Right ventricle myocardium inferior (tissue), 1 donor: ENCODE measurements at regions not wholly inside any gene's neighbourhood (a gene's known extent, or its start where the extent isn't known, plus 50 kb on each side); places are given as distances from the start of the nearest gene placed in this dataset.
"Not testable (repeated sequence)": the region's sequence is repeated elsewhere in the genome, so short reads cannot be mapped to it uniquely, and the experiment has no call there.

ENCODE experiments used
- ATAC-seq: fragments of 200-7000 bp; cut with Tn5 transposase; one replicate; pipeline ENCODE4 v1.9.1; 2020; ENCODE audit warnings: mild to moderate bottlenecking, moderate library complexity
- DNase-seq: peaks from one replicate; pipeline ENCODE4 v3.0.0; 2021; ENCODE audit errors: missing footprints
- intact Hi-C: fragments of 100-400 bp; cut with DNase I; formaldehyde crosslinking; loops from one replicate; pipeline ENCODE4 v1.11.0; 2022
- donor health status: DM: no; HTN: yes; CAD: no; lungs with severe emphysema.

DNA sequence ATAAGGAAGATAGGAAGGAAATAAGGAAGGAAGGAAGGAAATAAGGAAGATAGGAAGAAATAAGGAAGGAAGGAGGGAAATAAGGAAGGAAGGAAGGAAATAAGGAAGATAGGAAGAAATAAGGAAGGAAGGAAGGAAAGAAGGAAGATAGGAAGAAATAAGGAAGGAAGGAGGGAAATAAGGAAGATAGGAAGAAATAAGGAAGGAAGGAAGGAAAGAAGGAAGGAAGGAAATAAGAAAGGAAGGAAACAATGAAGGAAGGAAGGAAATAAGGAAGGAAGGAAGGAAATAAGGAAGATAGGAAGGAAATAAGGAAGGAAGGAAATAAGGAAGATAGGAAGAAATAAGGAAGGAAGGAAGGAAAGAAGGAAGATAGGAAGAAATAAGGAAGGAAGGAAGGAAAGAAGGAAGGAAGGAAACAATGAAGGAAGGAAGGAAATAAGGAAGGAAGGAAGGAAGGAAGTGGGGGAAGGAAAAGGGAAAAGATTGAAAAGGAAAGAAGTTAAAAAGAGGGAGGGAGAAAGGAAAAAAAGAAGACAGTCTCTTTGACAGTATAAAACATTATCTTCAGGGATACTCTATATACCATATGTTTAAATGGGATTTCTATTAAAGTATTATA lies 227.1 kb downstream of the SP3 start:
- DNase-seq, intact Hi-C loops, ATAC-seq: not testable (repeated sequence)

DNA sequence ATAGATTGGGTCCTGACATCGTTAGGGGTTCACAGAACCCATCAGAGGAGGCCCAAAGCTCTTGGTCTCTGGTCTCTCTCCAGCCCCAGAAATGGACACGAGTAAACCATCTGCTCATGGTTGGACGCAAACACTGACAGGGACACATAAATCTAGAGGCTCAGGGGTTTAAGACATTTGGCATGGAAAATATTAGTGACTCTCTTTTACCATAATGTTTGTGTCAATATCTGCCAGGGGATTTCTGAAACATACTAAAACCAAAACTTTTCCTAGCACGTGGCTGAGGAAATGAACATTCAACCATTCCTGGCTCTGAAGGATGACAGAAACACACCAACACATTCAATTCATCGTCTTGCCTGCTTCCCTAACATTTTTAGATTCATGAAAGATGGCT lies 226.2 kb downstream of the SP3 start:
- intact Hi-C loops: no loop called here
- DNase-seq (no peak), ATAC-seq (no peak)

DNA sequence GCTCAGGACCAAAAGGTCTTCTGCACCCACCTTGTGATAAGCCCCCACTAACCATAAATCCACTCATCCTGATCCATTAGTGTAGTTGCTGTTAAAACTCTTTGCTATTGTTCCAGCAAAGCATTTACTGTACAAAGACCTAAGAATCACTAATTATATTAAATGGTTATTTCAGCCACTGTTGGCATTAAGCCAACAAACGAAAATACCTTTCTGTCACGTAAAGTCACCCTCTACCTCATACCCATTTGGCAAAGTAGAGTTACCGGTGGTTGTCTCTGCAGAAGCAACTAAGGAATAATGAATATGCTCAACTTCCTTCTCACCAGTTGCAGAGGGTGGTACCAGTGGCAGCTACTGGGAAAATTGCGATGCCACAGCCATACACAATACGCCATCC lies 224.5 kb downstream of the SP3 start:
- DNase-seq (no peak), ATAC-seq (no peak)
- intact Hi-C loops: no loop called here

DNA sequence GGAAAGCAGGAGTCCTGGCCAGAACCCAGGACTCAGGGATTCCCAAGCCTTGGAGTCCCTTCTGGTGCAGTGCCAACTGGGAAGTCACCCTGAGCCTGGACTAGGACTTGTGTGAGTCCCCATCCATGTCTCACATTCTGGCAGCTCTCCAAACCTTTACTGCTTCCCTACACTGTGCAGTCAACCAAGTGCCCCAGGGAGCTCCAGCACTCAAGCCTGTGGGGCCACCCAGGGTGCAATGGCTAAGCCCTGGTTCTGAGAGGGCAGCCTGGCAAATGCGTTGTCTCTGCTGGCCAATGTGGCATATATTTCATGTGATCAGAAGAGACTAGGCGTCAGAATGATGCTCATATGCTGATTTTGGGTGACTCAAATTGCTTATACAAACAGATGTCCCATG lies 223.4 kb downstream of the SP3 start:
- DNase-seq (no peak), ATAC-seq (no peak)
- intact Hi-C loops: no loop called here

DNA sequence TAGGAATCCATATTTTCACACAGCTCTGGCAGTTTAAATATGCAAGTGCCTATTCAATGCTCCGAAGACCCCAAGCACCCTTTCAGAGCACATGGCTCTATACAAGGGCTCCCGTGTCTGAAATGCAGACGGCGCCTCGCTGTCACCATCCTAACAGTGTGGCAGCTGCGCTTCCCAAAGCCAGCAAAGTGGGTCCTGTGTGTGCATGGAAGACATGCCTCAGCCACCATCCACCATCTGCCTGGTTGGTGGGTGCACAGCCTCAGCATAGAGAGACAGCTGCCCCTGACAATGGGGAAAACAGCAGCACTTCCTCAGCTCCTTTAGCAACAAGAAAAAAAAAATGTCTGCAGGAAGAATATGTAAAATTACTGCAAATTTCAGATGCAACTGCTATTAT lies 218.1 kb downstream of the SP3 start:
- intact Hi-C loops: no loop called here
- no peak for DNase-seq
- no peak for ATAC-seq

DNA sequence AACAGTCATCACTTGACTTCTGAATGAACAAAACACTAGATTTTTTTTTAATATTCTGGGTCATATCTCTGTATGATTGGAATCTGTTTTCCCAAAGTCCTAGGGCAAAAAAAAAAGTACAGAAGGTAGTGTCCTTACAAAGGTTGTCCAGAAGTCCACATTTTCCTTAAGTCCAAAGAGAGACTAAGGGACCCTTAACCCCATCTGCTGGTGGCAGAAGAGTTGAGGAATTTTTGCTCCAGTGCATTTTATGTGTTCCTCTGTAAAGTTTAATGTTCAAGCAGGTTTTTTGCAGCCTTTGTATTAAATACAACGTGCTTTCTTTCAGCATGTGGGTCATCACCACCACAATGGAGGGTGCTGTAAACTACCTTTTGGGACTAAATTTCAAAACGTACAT lies 215.9 kb downstream of the SP3 start:
- intact Hi-C loops: no loop called here
- ATAC-seq (no peak), DNase-seq (no peak)

DNA sequence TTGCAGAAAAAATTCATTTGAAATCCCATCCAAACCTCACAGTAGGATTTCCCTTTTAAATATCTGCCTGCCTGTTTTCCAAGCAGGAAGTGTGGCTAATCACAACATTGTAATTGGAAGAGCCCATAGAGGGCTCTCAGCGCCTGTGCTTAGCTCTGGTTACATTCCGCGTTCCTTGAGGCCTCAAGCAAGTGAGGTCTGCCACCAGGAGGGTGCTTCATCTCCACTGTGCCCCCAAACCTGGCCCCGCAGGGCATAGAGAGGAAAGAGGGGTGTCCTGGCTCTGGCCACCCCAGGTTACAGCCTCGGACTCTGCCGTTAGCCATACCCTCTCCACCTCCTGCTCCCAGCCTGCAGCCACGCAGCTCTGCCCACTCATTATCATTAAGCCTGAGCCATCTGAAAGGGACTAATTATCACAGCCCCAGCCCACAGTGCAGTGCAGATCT lies 214.8 kb downstream of the SP3 start:
- DNase-seq (no peak), ATAC-seq (peak; percentile 52)
- intact Hi-C loops: loop anchor here (10.0 kb wide), 1 partner anchor 346 kb away; no protein-coding TSS in a partner anchor

DNA sequence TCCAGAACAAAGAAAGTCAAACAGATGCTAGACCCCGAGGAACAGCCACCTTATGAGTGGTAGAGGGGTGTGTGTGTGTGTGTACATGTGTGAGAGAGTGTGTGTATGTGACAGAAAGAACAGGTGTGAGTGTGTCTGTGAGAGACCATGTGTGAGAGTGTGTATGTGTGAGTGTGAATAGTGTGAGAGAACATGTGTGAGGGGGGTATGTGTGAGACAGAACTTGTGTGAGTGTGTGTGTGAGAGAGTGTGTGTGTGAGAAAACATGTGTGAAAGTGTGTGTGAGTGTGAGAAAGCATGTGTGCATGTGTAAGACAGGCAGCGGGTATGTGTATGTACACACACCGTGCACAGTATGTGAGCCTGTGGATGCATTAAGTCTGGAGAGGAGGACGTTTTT lies 214.3 kb downstream of the SP3 start:
- ATAC-seq (no peak), DNase-seq (no peak)
- intact Hi-C loops: loop anchor here (10.0 kb wide), 1 partner anchor 346 kb away; no protein-coding TSS in a partner anchor

DNA sequence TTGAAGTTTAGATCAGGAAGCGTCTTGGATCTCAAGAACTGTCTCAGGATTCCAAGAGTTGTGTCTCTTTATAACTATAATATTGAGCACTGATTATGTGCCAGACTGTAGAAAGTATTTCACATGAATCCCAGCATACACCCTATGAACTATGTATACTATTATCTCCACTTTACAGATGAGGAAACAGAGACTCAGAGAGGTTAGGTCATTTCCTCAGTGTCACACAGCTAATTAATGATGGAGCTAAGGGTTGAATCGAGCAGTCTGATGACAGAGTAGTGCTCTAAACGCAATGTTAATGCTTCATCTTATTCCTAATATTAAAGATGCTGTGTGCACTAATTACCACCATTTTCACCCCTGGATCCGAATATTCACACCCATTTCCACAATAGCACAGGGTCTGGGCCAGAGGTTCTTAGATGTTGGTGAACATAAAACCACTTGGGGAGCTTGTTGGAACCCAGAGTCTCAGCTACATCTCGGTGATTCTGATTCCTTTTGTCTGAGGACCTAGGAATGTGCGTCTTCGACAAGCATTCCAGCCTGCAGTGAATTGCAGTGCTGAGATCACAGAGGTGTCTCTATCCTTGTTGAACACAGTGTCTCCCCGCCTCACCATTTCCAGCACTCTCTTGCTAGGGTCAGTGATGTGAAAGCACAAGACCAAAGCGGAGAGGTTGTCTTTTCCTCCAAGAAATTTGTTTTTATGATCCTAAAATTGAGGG lies 213.8 kb downstream of the SP3 start:
- no peak for DNase-seq
- intact Hi-C loops: loop anchor here (10.0 kb wide), 1 partner anchor 347 kb away; no protein-coding TSS in a partner anchor
- no peak for ATAC-seq

DNA sequence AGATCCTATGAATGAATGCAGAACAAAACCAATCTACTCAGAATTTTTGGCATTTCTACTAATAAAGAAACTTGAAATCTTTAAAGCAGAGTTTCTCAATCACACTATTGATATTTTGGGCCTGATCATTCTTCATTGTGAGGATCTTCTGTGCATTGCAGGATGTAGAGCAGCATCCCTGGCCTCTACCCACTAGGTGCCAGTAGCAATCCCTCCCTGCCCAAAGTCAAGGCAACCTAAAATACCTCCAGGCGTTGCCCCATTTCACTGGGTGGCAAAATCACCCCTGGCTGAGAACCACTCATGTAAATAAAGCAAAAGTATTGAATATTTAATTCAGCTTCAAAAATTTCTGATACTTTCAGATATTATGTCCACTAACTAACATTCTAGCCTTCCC lies 213.0 kb downstream of the SP3 start:
- DNase-seq: no peak
- no peak for ATAC-seq
- intact Hi-C loops: loop anchor here (10.0 kb wide), 1 partner anchor 347 kb away; no protein-coding TSS in a partner anchor

DNA sequence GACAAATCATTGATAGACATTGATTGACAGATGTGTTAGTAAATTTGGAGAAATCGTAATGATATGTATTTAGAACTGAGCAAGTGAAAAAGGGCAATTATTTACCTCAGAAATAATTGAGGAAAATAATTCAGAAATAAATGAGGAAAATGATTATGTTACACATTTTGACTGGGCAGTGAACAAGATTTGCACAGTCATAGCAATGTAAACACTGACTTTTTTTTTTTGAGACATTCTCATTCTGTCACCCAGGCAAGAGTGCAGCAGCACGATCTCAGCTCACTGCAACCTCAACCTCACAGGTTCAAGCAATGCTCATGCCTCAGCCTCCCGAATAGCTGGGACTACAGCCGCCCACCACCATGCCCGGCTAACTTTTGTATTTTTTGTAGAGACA lies 211.7 kb downstream of the SP3 start:
- no peak for ATAC-seq
- intact Hi-C loops: loop anchor here (10.0 kb wide), 1 partner anchor 349 kb away; no protein-coding TSS in a partner anchor
- DNase-seq: no peak

DNA sequence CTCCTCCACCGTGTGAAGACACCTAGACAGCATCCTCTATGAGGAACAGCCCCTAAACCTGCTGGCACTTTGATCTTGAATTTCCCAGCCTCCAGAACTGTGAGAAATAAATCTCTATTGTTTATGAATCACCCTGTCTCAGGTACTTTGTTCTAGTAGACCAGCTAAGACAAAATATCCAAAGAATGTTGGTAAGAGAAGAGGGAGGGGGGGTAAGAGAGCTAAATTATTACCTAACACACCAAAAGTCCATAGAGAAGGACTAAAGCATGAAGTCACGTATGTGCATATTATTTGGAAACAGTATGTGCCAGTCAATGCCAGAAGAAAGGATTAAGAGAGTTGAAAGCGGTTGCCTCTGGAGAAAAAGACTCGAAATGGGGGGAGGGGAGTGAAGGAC lies 211.0 kb downstream of the SP3 start:
- DNase-seq (no peak), ATAC-seq (no peak)
- intact Hi-C loops: loop anchor here (10.0 kb wide), 1 partner anchor 349 kb away; no protein-coding TSS in a partner anchor

DNA sequence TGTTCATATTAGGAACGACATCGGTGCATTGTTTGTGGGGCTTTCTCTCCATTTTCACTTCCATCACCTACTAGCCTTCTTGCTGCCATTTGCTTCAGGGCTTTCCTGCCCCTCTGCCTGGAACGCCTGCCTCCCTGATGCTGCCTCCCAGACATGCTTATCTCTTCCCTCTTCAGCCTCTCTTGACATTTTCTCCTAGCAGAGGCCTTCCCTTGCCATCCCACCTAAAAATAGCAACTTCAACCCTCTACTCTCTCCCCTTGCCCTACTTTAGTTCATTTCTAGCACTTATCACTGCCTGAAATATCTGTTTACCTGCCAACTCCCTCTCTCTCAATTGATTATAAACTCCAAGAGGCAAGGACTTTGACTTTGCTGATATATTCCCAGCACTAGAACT lies 210.3 kb downstream of the SP3 start:
- ATAC-seq (peak; percentile 70), DNase-seq (no peak)
- intact Hi-C loops: loop anchor here (10.0 kb wide), 1 partner anchor 350 kb away; no protein-coding TSS in a partner anchor

DNA sequence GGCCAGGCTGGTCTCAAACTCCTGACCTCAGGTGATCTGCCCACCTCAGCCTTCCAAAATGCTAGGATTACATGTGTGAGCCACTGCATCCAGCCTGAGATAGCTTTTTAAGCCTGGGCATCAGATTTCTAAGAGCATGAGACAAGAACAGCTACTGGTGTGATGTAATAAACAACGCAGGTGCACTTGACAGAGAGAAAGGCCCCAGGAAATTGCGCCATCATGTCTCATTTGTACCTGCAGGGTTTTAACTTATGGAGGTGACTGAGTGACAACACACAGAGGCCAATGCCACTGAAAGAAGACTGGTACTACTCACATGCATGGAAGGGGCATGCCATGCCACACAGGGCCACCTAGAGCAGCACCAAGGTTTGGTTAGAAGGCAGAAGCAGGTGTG lies 209.4 kb downstream of the SP3 start:
- intact Hi-C loops: loop anchor here (10.0 kb wide), 1 partner anchor 351 kb away; no protein-coding TSS in a partner anchor
- ATAC-seq (no peak), DNase-seq (no peak)

DNA sequence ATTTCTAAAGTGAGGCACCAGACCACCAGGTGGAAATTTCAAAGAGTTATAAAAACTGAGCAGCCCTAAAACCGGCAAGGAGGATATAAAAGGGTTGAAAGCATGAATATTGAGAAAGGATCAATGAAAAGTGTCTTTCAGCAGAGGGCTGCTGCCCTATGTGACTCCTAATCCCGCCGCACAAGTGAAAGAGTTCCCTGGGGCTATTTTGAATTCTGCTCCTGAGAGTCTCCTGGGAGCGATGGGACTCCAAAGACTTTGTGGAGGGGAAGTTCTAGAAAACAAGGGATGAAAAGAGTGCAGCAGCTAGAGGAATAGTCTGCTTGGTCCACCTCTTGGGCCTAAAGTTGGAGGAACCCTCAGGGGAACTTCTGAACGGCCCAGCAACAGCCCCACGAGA lies 205.2 kb downstream of the SP3 start:
- ATAC-seq (no peak), DNase-seq (no peak)
- intact Hi-C loops: loop anchor here (10.0 kb wide), 1 partner anchor 355 kb away; no protein-coding TSS in a partner anchor

DNA sequence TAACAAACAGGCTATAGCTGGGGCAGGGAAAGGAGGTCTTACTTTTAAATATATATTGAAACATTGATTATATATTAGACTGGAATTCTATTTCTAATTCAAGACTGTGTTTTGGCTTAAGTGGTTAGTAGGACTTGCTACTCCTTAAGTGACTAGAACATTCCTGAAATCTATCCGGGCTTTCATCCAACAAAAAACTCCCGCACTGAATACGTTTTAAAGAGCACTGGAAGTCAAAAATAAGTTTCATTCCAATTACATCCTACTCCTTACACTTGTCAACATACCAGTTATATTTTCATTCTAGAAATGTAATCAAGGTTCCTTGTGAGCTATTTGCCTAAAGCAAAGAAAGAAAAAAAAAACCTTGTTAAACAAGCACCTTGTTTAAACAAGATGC lies 204.6 kb downstream of the SP3 start:
- intact Hi-C loops: no loop called here
- DNase-seq: no peak
- no peak for ATAC-seq

DNA sequence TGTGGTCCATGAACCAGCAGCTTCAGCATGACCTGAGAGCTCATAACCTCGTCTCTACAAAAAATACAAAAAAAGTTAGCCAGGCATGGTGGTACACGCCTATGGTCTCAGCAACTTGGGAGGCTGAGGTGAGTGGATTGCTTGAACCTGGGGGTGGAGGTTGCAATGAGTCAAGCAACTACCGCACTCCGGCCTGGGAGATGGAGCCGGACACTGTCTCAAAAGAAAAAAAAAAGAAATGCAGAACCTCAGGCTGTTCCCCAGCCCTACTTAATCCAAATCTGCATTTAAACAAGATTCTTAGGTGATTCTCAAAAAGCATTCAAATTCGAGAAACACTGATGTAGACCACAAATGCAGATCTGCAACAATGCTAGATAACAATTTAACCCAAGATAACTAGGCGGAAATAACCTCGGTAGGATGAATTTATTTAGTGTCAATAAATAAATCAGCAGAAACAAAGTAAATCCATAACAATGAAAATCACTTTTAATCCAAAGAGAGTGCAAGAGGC lies 203.5 kb downstream of the SP3 start:
- no peak for DNase-seq
- ATAC-seq: no peak
- intact Hi-C loops: no loop called here

DNA sequence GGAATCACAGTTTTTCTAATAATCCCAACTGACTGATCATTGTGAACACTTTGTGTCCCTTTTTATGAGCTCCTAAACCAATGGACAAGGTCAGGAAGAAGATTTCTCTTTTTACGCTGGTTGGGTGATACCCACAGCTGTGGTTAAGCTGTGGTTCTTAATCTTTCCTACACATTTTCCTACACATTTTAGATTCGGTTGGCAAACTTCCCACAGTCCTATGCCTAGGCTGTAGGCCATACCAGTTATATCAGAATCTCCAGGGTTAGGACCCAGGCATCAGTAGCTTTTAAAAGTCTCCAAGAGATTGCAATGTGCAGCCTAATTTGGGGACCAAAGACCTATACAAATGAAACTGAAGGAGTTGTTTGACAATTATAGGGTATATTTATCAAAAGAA lies 203.0 kb downstream of the SP3 start:
- intact Hi-C loops: no loop called here
- ATAC-seq (no peak), DNase-seq (no peak)

DNA sequence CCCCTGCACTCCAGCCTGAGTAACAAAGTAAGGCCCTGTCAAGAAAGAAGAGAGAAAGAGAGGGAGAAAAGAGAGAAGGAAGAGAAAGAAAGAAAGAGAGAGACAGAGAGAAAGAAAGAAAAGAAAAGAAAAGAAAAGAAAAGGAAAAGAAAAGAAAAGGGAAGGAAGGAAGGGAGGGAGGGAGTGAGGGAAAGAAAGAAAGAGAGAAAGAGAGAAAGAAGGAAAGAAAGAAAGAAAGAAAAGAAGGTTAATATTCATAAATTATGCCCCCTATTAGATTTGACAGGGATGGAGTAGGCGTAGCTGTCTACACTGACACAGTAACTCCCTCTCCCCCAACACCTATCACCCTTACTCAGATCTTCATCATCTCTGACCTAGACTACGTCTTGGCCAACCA lies 202.3 kb downstream of the SP3 start:
- DNase-seq: no peak
- intact Hi-C loops: no loop called here
- no peak for ATAC-seq

DNA sequence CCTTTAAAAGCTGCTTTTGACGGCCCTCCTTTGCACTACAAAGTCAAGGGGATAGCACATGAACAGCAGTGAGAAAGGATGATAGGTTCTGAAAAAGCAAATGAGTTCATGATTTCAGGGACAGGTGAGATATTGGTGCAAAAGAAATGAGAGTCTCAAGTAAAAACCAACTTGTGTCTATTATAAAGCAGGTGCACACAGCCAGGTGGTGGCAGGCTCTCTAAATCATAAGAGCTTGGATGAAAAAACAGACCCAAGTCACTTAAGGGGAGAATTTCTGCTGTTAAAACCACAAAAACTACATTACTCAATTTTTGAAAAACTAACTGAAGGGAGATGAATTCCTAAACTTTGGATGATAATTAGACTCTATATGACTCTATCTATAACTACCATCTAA lies 201.5 kb downstream of the SP3 start:
- DNase-seq (no peak), ATAC-seq (no peak)
- intact Hi-C loops: no loop called here
